Neural progenitor cell (in vitro differentiated cells): ENCODE measurements at regions not wholly inside any gene's neighbourhood (a gene's known extent, or its start where the extent isn't known, plus 50 kb on each side); places are given as distances from the start of the nearest gene placed in this dataset.

Source experiments
- EZH2 ChIP-seq: fragments of 200-600 bp; sonication (generic); IDR thresholded peaks from 2 replicates; pipeline ENCODE4 v1.6.1; 2017; ENCODE audit warnings: antibody characterized with exemption, mild to moderate bottlenecking, moderate library complexity
- EZH2phosphoT487 ChIP-seq: fragments of 200-600 bp; sonication (generic); IDR thresholded peaks from 2 replicates; pipeline ENCODE4 v1.6.1; 2017; ENCODE audit warnings: antibody characterized with exemption
- TF ChIP-seq, protein P1 (sequence below): fragments of 200-600 bp; sonication (generic); IDR thresholded peaks from 2 replicates; pipeline ENCODE4 v1.5.1; 2017; ENCODE audit warnings: antibody characterized with exemption, mild to moderate bottlenecking

DNA sequence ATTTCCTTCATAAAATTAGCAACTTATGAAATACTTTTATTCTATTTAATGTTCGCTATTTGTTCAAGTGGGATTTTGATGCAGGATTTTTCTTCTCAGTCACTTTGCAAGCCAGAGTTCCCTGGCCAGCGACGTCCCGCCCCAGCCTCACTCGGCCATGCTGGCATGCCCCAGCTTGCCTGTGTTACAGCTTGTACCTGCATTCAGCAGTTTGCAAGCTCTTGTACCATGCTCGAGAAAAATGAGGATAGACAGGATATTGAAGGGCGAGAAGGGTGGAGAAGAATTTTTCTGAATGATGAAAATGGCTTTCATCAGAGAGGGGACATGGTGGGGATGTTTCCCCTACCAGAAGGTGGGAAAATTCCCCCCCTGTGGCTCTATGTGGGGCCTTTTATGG lies 2180.2 kb upstream of the PCDH20 start:
- TF ChIP-seq, protein P1, sequence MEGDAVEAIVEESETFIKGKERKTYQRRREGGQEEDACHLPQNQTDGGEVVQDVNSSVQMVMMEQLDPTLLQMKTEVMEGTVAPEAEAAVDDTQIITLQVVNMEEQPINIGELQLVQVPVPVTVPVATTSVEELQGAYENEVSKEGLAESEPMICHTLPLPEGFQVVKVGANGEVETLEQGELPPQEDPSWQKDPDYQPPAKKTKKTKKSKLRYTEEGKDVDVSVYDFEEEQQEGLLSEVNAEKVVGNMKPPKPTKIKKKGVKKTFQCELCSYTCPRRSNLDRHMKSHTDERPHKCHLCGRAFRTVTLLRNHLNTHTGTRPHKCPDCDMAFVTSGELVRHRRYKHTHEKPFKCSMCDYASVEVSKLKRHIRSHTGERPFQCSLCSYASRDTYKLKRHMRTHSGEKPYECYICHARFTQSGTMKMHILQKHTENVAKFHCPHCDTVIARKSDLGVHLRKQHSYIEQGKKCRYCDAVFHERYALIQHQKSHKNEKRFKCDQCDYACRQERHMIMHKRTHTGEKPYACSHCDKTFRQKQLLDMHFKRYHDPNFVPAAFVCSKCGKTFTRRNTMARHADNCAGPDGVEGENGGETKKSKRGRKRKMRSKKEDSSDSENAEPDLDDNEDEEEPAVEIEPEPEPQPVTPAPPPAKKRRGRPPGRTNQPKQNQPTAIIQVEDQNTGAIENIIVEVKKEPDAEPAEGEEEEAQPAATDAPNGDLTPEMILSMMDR: no peak
- TF ChIP-seq EZH2phosphoT487: no peak
- TF ChIP-seq EZH2: no peak
